Osteocyte (in vitro differentiated cells): ENCODE measurements at regions not wholly inside any gene's neighbourhood (a gene's known extent, or its start where the extent isn't known, plus 50 kb on each side); places are given as distances from the start of the nearest gene placed in this dataset.

Experiments used
- DNase-seq: peaks from one replicate; pipeline ENCODE4 v3.0.0; 2021; ENCODE audit warnings: mixed read lengths; ENCODE audit not compliant: unreplicated experiment; ENCODE audit errors: extremely low spot score
- H3K27ac Mint-ChIP-seq: one replicate; pipeline ENCODE4 v1.8.0; 2021; ENCODE audit warnings: mild to moderate bottlenecking, mixed read lengths; ENCODE audit not compliant: unreplicated experiment
- H3K27me3 Mint-ChIP-seq: one replicate; pipeline ENCODE4 v1.8.0; 2021; ENCODE audit warnings: mixed read lengths; ENCODE audit not compliant: unreplicated experiment
- H3K36me3 Mint-ChIP-seq: one replicate; pipeline ENCODE4 v1.8.0; 2021; ENCODE audit warnings: mixed read lengths; ENCODE audit not compliant: unreplicated experiment
- H3K4me1 Mint-ChIP-seq: one replicate; pipeline ENCODE4 v1.8.0; 2021; ENCODE audit warnings: mixed read lengths; ENCODE audit not compliant: unreplicated experiment
- H3K4me3 Mint-ChIP-seq: one replicate; pipeline ENCODE4 v1.8.0; 2021; ENCODE audit warnings: mild to moderate bottlenecking, moderate library complexity, mixed read lengths; ENCODE audit not compliant: unreplicated experiment
- H3K9me3 Mint-ChIP-seq: one replicate; pipeline ENCODE4 v1.8.0; 2021; ENCODE audit warnings: mixed read lengths; ENCODE audit not compliant: unreplicated experiment
- TF ChIP-seq, protein P1 (sequence below): fragments of 200-600 bp; sonication (generic); IDR thresholded peaks from 2 replicates; pipeline ENCODE4 v1.5.0; 2021; ENCODE audit warnings: antibody characterized with exemption, mild to moderate bottlenecking, moderate library complexity

DNA sequence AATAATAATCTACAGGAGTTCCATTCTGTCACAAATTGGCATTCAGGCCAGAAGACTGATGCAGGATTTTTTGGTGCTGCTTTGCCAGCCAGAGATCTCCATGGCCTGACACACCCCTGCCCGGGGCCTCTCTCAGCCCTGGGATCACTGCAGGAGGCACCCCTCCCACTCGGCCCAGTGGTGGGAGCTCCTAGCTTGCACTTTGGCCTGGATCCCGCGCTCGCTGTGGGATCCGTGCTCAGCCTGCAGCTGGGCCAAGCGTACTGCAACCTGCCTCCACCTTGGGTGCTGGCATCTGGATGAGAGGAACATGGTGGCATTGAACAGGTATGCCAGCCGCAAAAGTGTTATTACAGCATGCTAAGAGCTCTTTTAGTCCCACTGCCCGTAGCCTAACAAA is 656.7 kb upstream of the CCDC54 start:
- Mint-ChIP-seq H3K4me3 (no peak overlapping the region), H3K9me3 (peaks cover 7% of the 10 kb centered on the region), H3K4me1 (peaks cover 15% of the 10 kb centered on the region), H3K27me3 (no peaks in the 10 kb centered on the region), H3K36me3 (peaks cover 3% of the 10 kb centered on the region), H3K27ac (no peak overlapping the region)
- TF ChIP-seq, protein P1, sequence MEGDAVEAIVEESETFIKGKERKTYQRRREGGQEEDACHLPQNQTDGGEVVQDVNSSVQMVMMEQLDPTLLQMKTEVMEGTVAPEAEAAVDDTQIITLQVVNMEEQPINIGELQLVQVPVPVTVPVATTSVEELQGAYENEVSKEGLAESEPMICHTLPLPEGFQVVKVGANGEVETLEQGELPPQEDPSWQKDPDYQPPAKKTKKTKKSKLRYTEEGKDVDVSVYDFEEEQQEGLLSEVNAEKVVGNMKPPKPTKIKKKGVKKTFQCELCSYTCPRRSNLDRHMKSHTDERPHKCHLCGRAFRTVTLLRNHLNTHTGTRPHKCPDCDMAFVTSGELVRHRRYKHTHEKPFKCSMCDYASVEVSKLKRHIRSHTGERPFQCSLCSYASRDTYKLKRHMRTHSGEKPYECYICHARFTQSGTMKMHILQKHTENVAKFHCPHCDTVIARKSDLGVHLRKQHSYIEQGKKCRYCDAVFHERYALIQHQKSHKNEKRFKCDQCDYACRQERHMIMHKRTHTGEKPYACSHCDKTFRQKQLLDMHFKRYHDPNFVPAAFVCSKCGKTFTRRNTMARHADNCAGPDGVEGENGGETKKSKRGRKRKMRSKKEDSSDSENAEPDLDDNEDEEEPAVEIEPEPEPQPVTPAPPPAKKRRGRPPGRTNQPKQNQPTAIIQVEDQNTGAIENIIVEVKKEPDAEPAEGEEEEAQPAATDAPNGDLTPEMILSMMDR = no peak
- DNase-seq = no peak

- Mint-ChIP-seq H3K27ac (peak overlapping the region; percentile 74), H3K27me3 (no peaks in the 10 kb centered on the region), H3K36me3 (peaks cover 3% of the 10 kb centered on the region), H3K4me1 (peaks cover 52% of the 10 kb centered on the region), H3K4me3 (no peak overlapping the region), H3K9me3 (peaks cover 7% of the 10 kb centered on the region)
- no peak for DNase-seq
- TF ChIP-seq, protein P1 = no peak
Measured at GRCh38 chr3:106725566-106725965, 651.7 kb upstream of the CCDC54 start.

DNA sequence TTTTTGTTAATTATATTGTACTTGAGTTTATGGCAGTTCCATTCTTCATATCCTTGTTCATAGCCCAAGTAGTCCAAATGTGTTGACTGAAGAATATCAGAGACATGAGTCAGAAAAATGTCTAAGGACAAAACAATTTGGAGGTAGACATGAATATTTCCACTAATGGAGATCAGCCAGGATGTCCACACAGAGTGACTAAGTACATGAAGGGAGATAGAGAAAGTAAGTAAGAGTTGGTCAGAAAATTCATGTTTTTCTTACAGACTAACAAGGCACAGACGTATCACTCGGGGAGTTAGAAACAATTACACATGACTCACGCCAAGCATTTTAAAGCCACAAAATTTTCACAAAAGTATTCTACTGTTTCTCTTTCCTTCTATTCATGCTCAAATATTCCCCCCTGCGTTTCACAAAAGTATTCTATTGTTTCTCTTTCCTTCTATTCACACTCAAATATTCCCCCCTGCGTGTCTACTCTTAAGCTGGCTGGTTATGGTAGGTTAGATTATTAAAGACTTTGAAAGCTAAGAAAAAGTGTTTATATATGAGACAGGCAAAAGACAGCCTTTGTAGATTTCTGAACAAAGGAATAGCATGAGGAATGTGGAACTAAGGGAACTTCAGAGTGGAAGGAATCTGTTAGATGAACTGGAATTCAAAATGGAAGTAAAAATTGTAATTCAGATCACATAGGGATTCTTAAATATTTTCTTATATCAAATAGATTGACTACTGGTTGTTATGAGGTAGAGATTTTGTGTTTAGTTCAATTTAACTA is 648.7 kb upstream of the CCDC54 start:
- H3K4me3 Mint-ChIP-seq = peak overlapping the region; percentile 66
- TF ChIP-seq, protein P1 = no peak
- peaks cover 59% of the 10 kb centered on the region for H3K4me1 Mint-ChIP-seq
- no peaks in the 10 kb centered on the region for H3K36me3 Mint-ChIP-seq
- peaks cover 7% of the 10 kb centered on the region for H3K9me3 Mint-ChIP-seq
- peak overlapping the region; percentile 98 for H3K27ac Mint-ChIP-seq
- H3K27me3 Mint-ChIP-seq = no peaks in the 10 kb centered on the region
- no peak for DNase-seq

DNA sequence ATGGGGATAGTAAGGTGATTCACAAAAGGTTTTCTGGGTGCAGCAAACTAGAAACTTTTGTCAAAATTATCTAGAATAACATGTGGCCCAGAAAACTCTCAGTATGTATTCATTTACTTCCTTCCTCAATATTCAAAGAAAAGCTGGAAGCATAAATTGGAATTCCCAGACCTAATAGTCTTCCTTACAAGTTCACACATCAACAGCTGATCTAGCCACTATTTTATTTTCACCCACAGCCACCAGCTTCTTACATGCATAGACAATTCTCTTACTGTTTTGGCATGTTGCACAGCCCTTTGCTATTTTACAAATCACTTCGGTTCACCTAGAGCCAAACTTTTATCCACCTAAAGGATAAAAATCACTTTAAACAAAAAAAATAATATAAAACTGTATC is 647.8 kb upstream of the CCDC54 start:
- Mint-ChIP-seq H3K4me1 (peaks cover 63% of the 10 kb centered on the region), H3K27ac (peak overlapping the region; percentile 98), H3K9me3 (no peaks in the 10 kb centered on the region), H3K4me3 (no peak overlapping the region), H3K27me3 (no peaks in the 10 kb centered on the region), H3K36me3 (no peaks in the 10 kb centered on the region)
- TF ChIP-seq, protein P1 = no peak
- no peak for DNase-seq

- H3K4me1 Mint-ChIP-seq = peaks cover 54% of the 10 kb centered on the region
- H3K27ac Mint-ChIP-seq = peak overlapping the region; percentile 58
- H3K9me3 Mint-ChIP-seq = no peaks in the 10 kb centered on the region
- no peak overlapping the region for H3K4me3 Mint-ChIP-seq
- TF ChIP-seq, protein P1 = no peak
- H3K27me3 Mint-ChIP-seq = no peaks in the 10 kb centered on the region
- no peaks in the 10 kb centered on the region for H3K36me3 Mint-ChIP-seq
- DNase-seq = no peak
Measured at GRCh38 chr3:106731230-106731629, 646.0 kb upstream of the CCDC54 start.
